Chondrocyte (in vitro differentiated cells): ENCODE measurements at regions not wholly inside any gene's neighbourhood (a gene's known extent, or its start where the extent isn't known, plus 50 kb on each side); places are given as distances from the start of the nearest gene placed in this dataset.
A peak's percentile ranks its signal among the peaks of the same experiment; 100 is the strongest.

ENCODE experiments used
- DNase-seq: peaks from one replicate; pipeline ENCODE4 v3.0.0; 2021; ENCODE audit warnings: mixed read lengths, low spot score
- H3K27ac Mint-ChIP-seq: one replicate; pipeline ENCODE4 v1.8.0; 2021; ENCODE audit warnings: mild to moderate bottlenecking, moderate library complexity, mixed read lengths; ENCODE audit not compliant: unreplicated experiment
- H3K27me3 Mint-ChIP-seq: 2 replicates; pipeline ENCODE4 v1.8.0; 2021; ENCODE audit warnings: low read depth, mixed read lengths
- H3K36me3 Mint-ChIP-seq: 2 replicates; pipeline ENCODE4 v1.8.0; 2021; ENCODE audit warnings: low read depth, mixed read lengths
- H3K4me1 Mint-ChIP-seq: 2 replicates; pipeline ENCODE4 v1.8.0; 2021; ENCODE audit warnings: low read depth, mild to moderate bottlenecking, mixed read lengths
- H3K4me3 Mint-ChIP-seq: one replicate; pipeline ENCODE4 v1.8.0; 2021; ENCODE audit warnings: mild to moderate bottlenecking, moderate library complexity, mixed read lengths; ENCODE audit not compliant: unreplicated experiment
- H3K9me3 Mint-ChIP-seq: 2 replicates; pipeline ENCODE4 v1.8.0; 2021; ENCODE audit warnings: low read depth, mixed read lengths
- CTCF ChIP-seq: fragments of 200-600 bp; sonication (generic); IDR thresholded peaks from 2 replicates; pipeline ENCODE4 v1.5.0; 2021; ENCODE audit warnings: antibody characterized with exemption, mild to moderate bottlenecking, moderate library complexity

DNA sequence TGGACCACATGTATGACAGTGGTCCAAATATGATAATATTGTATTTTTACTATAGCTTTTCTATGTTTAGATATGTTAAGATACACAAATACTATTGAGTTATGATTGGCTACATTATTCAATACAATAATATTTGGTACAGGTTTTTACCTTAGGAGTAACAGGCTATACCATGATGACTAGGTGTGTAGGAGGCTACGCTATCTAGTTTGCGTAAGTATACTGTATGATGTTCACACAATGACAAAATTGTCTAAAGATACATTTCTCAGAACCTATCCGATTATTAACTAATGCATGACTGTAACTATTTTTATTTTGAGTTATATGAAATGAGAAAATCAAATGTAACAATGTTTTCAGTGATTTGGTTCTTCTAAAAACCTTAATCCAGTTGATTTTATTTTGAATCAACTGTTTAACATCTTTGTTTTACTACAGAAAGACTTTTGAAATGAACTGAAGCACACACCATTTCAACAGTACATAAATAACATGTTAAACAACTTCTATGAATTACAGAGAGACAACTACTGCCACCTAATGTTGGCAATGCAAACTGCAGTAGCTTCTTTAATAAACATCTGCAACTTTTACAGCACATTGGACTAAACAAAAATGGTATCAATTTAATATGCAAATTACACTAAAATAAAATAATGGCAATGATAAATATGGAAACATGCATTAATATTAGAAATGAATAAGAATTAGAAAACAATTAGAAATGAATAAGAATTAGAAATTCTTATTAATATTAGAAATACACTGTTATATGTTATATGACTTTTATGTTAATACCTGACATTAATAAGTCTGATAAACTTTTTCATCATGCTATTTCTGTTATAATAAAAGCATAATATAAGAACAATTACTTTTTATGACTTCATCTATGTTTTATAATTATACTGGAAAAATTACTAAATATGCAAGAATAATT lies 255.7 kb downstream of the MBNL1 start:
- Mint-ChIP-seq H3K9me3 (no peaks in the 10 kb centered on the region), H3K36me3 (no peaks in the 10 kb centered on the region), H3K4me3 (no peak overlapping the region), H3K4me1 (no peaks in the 10 kb centered on the region), H3K27ac (no peak overlapping the region), H3K27me3 (no peaks in the 10 kb centered on the region)
- no peak for DNase-seq
- peak; percentile 94 for TF ChIP-seq CTCF

- Mint-ChIP-seq H3K9me3 (peaks cover 25% of the 10 kb centered on the region), H3K27me3 (no peaks in the 10 kb centered on the region), H3K36me3 (peaks cover 4% of the 10 kb centered on the region), H3K4me3 (no peak overlapping the region), H3K27ac (no peak overlapping the region), H3K4me1 (no peaks in the 10 kb centered on the region)
- DNase-seq = no peak
- no peak for TF ChIP-seq CTCF
Observed at GRCh38 chr3:152531717-152532116, 263.0 kb downstream of the MBNL1 start.

DNA sequence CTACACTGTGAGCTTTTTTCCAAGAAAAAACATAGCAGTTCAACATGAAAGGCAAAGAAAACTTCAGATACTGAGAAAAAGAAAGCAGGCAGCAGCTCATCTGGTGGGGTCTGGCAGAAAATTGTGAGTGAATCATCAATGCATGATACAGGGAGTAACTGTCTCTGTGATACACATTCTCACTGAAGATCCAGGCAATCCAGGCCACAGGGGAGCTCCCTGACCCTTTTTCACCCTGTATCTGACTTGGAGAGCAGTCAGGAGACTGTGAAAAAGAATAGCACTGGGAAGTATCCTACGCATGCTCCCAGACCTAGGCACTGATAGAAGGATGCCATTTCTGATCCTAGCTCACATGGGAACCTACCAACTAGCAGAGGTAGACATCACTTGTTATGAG lies 269.8 kb downstream of the MBNL1 start:
- H3K36me3 Mint-ChIP-seq = peaks cover 5% of the 10 kb centered on the region
- no peaks in the 10 kb centered on the region for H3K27me3 Mint-ChIP-seq
- no peak overlapping the region for H3K27ac Mint-ChIP-seq
- peaks cover 19% of the 10 kb centered on the region for H3K9me3 Mint-ChIP-seq
- H3K4me3 Mint-ChIP-seq = no peak overlapping the region
- DNase-seq = no peak
- no peak for TF ChIP-seq CTCF
- H3K4me1 Mint-ChIP-seq = no peaks in the 10 kb centered on the region

DNA sequence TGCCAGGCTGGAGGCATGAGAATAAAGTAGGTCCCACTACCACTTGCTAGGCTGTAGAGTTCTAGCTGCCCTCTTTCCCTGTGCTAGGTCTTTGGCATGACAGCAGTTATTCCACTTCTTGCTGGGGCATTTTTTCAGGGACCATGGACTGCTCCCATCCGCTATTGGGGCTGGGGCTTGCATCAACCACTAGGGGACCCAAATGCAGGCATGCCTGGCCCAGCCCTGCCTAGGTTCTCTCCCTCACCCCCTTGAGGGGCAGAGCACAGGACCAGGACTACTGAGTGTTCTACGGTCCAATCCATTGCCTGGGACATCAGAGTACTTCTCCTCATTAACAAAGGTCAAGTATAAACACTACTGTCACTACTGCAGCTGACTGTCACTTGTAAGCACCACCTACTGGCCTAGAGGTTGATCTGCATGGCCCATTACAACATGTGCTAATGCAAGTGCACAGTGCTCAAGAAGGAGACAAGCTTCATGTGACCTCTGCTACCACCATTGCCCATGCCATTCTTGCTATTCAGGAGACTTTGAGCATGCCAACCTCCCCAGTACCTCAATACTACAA lies 270.5 kb downstream of the MBNL1 start:
- Mint-ChIP-seq H3K4me1 (no peaks in the 10 kb centered on the region), H3K9me3 (peaks cover 26% of the 10 kb centered on the region), H3K27ac (no peak overlapping the region), H3K4me3 (no peak overlapping the region), H3K27me3 (no peaks in the 10 kb centered on the region), H3K36me3 (peaks cover 7% of the 10 kb centered on the region)
- no peak for DNase-seq
- TF ChIP-seq CTCF = no peak

DNA sequence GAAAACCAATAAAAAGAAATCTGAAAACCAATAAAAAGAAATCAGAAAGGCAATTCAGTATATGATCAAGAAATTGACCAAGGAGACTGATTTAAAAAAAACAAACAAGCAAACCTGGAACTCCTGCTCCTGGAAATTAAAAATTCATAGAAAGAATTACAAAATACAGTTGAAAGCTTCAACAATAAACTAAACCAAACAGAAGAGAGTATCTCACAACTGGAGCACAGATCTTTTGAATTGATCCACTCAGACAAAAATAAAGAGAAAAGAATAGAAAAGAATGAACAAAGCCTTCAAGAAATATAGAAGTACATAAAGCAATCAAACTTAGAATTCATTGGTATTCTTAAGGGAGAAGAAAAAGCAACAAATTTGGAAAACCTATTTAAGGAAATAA lies 271.4 kb downstream of the MBNL1 start:
- Mint-ChIP-seq H3K36me3 (peaks cover 5% of the 10 kb centered on the region), H3K4me1 (no peaks in the 10 kb centered on the region), H3K27me3 (no peaks in the 10 kb centered on the region), H3K9me3 (peaks cover 26% of the 10 kb centered on the region), H3K4me3 (no peak overlapping the region), H3K27ac (no peak overlapping the region)
- no peak for DNase-seq
- no peak for TF ChIP-seq CTCF
